Peyer's patch (tissue), 4 donors: ENCODE measurements at regions not wholly inside any gene's neighbourhood (a gene's known extent, or its start where the extent isn't known, plus 50 kb on each side); places are given as distances from the start of the nearest gene placed in this dataset.

ENCODE experiments used
- DNase-seq, 3 donors: peaks; one replicate each; pipeline ENCODE4 v3.0.0-alpha.2; 2017 to 2019
- H3K27ac ChIP-seq, 4 donors: fragments of 200-600 bp; sonication (generic); one replicate each; pipeline ENCODE4 v1.5.1; 2016 to 2019
- H3K27me3 ChIP-seq, 2 donors: fragments of 200-600 bp; sonication (generic); one replicate each; pipeline ENCODE4 v1.5.1; 2019
- H3K36me3 ChIP-seq, 3 donors: fragments of 200-600 bp; sonication (generic); one replicate each; pipeline ENCODE4 v1.5.1; 2016 to 2019
- H3K4me1 ChIP-seq, 4 donors: fragments of 200-600 bp; sonication (generic); one replicate each; pipeline ENCODE4 v1.5.1; 2016 to 2019
- H3K4me3 ChIP-seq, 4 donors: fragments of 200-600 bp; sonication (generic); 1 replicate in 3 of 4; 2 replicates in 1 of 4; pipeline ENCODE4 v1.5.1; 2016 to 2019; ENCODE audit warnings: mild to moderate bottlenecking in 1 of 4
- H3K9me3 ChIP-seq, 4 donors: fragments of 200-600 bp; sonication (generic); one replicate each; pipeline ENCODE4 v1.5.1; 2016 to 2019; ENCODE audit warnings: mild to moderate bottlenecking in 1 of 4
- POLR2A ChIP-seq, 2 donors: fragments of 450-650 bp; IDR thresholded peaks; one replicate each; pipeline ENCODE4 v1.5.1; 2017; ENCODE audit warnings: antibody characterized with exemption in 2 of 2, mild to moderate bottlenecking in 2 of 2, moderate library complexity in 2 of 2
- TF ChIP-seq, protein P1 (sequence below), 6 experiments: fragments of 450-650 bp in 4 of 6; fragments of 200-600 bp in 2 of 6; sonication (generic) in 1 of 6; IDR thresholded peaks; one replicate each; pipeline ENCODE4 v1.5.1; 2017 to 2019; ENCODE audit warnings: antibody characterized with exemption in 6 of 6, mild to moderate bottlenecking in 3 of 6, moderate library complexity in 1 of 6

GRCh38 chr5:68379275-68380036, 163.9 kb downstream of the PIK3R1 start:
- Histone ChIP-seq H3K4me3 (no peak overlapping the region), H3K27me3 (no peaks in the 10 kb centered on the region), H3K36me3 (no peaks in the 10 kb centered on the region), H3K27ac (no peak overlapping the region), H3K4me1 (peaks cover 0 to 14% (median 0%) of the 10 kb centered on the region in 4 donors), H3K9me3 (no peaks in the 10 kb centered on the region)
- DNase-seq, result no peak
- TF ChIP-seq, protein P1, sequence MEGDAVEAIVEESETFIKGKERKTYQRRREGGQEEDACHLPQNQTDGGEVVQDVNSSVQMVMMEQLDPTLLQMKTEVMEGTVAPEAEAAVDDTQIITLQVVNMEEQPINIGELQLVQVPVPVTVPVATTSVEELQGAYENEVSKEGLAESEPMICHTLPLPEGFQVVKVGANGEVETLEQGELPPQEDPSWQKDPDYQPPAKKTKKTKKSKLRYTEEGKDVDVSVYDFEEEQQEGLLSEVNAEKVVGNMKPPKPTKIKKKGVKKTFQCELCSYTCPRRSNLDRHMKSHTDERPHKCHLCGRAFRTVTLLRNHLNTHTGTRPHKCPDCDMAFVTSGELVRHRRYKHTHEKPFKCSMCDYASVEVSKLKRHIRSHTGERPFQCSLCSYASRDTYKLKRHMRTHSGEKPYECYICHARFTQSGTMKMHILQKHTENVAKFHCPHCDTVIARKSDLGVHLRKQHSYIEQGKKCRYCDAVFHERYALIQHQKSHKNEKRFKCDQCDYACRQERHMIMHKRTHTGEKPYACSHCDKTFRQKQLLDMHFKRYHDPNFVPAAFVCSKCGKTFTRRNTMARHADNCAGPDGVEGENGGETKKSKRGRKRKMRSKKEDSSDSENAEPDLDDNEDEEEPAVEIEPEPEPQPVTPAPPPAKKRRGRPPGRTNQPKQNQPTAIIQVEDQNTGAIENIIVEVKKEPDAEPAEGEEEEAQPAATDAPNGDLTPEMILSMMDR (IDR thresholded peaks at IDR 0.05), result no peak
- TF ChIP-seq POLR2A (IDR thresholded peaks at IDR 0.05), result no peak

DNA sequence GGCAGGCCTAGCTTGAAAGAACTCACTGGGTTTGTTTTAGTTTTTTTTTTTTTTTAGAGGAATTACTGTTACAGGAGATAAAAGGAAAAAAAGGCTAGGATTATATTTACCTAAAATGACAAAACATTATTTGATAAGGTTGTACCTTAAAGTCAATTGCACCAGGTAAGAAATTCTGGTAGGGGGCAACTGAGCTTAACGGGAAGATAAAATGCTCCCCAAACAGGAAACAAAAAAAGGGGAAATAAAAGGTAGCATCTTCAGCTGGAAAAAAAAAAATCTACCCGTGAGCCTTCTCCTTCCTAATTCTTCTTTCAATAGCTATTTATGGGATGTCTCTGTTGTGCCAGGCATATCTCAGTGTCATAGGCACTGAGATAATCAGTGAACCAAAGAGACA, 164.5 kb downstream of the PIK3R1 start:
- no peak for DNase-seq
- H3K27me3 ChIP-seq, result no peaks in the 10 kb centered on the region
- TF ChIP-seq, protein P1 (IDR thresholded peaks at IDR 0.05), result no peak
- TF ChIP-seq POLR2A (IDR thresholded peaks at IDR 0.05), result no peak

GRCh38 chr5:68381060-68381459, 165.5 kb downstream of the PIK3R1 start:
- H3K27ac ChIP-seq, result peak overlapping the region in 2 of 4 donors; percentile 15 to 55
- no peak for TF ChIP-seq POLR2A (IDR thresholded peaks at IDR 0.05)
- TF ChIP-seq, protein P1 (IDR thresholded peaks at IDR 0.05), result no peak
- no peaks in the 10 kb centered on the region for H3K36me3 ChIP-seq
- DNase-seq, result no peak
- no peak overlapping the region for H3K4me3 ChIP-seq
- peaks cover 0 to 21% (median 0%) of the 10 kb centered on the region in 4 donors for H3K4me1 ChIP-seq
- no peaks in the 10 kb centered on the region for H3K9me3 ChIP-seq
- no peaks in the 10 kb centered on the region for H3K27me3 ChIP-seq

More for the DNA sequence above, 164.5 kb downstream of the PIK3R1 start:
- Histone ChIP-seq H3K36me3 (no peaks in the 10 kb centered on the region), H3K27ac (no peak overlapping the region), H3K9me3 (no peaks in the 10 kb centered on the region), H3K4me3 (no peak overlapping the region), H3K4me1 (peaks cover 0 to 20% (median 0%) of the 10 kb centered on the region in 4 donors)

- H3K27ac ChIP-seq, result peak overlapping the region in 2 of 4 donors; percentile 15 to 55
- DNase-seq, result no peak
- H3K4me1 ChIP-seq, result peaks cover 0 to 21% (median 0%) of the 10 kb centered on the region in 4 donors
- no peaks in the 10 kb centered on the region for H3K27me3 ChIP-seq
- H3K36me3 ChIP-seq, result no peaks in the 10 kb centered on the region
- TF ChIP-seq, protein P1 (IDR thresholded peaks at IDR 0.05), result no peak
- TF ChIP-seq POLR2A (IDR thresholded peaks at IDR 0.05), result no peak
- no peak overlapping the region for H3K4me3 ChIP-seq
- H3K9me3 ChIP-seq, result no peaks in the 10 kb centered on the region
Measured at GRCh38 chr5:68381909-68382308, 166.4 kb downstream of the PIK3R1 start.

DNA sequence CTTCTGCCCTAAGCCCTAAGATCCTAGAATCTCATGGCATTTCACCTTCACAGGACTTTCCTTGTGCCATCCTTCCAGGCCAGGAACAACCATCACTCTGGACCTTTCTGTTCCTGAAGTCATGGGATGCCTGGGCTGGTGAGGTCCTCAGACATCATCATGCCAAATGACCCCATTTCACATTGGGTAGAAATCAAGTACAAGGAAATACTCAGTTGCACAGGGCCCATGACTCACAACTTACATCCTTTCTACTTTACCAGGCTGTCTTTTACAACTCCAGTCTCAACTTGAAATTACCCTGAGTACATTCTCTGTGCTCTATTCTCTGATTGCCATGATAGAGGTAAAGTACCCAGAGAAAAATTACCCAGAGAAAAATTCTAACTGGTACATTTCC, 167.1 kb downstream of the PIK3R1 start:
- H3K4me3 ChIP-seq, result no peak overlapping the region
- DNase-seq, result no peak
- no peaks in the 10 kb centered on the region for H3K27me3 ChIP-seq
- peak overlapping the region in 1 of 4 donors; percentile 55 for H3K27ac ChIP-seq
- no peaks in the 10 kb centered on the region for H3K36me3 ChIP-seq
- TF ChIP-seq, protein P1 (IDR thresholded peaks at IDR 0.05), result no peak
- no peak for TF ChIP-seq POLR2A (IDR thresholded peaks at IDR 0.05)
- H3K4me1 ChIP-seq, result peaks cover 0 to 21% (median 0%) of the 10 kb centered on the region in 4 donors
- H3K9me3 ChIP-seq, result no peaks in the 10 kb centered on the region
